Activated T-cell treated with anti-CD3 and anti-CD28 coated beads, Interleukin-2, amount 50 U/mL, for 48 hours (primary cell): ENCODE measurements at regions not wholly inside any gene's neighbourhood (a gene's known extent, or its start where the extent isn't known, plus 50 kb on each side); places are given as distances from the start of the nearest gene placed in this dataset.

ENCODE experiments used
- DNase-seq, 2 experiments: peaks; one replicate each; pipeline ENCODE4 v3.0.0-alpha.2; 2020

GRCh38 chr13:52975969-52976368 lies 52.6 kb upstream of the OLFM4 start:
- DNase-seq: no peak

- no peak for DNase-seq
These were observed 53.5 kb upstream of the OLFM4 start for GRCh38 chr13:52975161-52975560.

GRCh38 chr13:52974711-52975110 lies 53.9 kb upstream of the OLFM4 start:
- no peak for DNase-seq

GRCh38 chr13:52969373-52969772 lies 59.2 kb upstream of the OLFM4 start:
- no peak for DNase-seq

GRCh38 chr13:52968074-52968700 lies 60.4 kb upstream of the OLFM4 start:
- DNase-seq: peak; percentile 64 to 75

- DNase-seq: no peak
These were observed 66.6 kb upstream of the OLFM4 start for GRCh38 chr13:52961987-52962386.

- DNase-seq: no peak
These were observed 67.2 kb upstream of the OLFM4 start for GRCh38 chr13:52961256-52961910.

GRCh38 chr13:52955472-52955874 lies 73.1 kb upstream of the OLFM4 start:
- no peak for DNase-seq

GRCh38 chr13:52954838-52955237 lies 73.8 kb upstream of the OLFM4 start:
- no peak for DNase-seq

- no peak for DNase-seq
These were observed 78.1 kb upstream of the OLFM4 start for GRCh38 chr13:52950436-52950956.

- no peak for DNase-seq
These were observed 78.9 kb upstream of the OLFM4 start for GRCh38 chr13:52949742-52950141.

GRCh38 chr13:52949044-52949443 lies 79.6 kb upstream of the OLFM4 start:
- no peak for DNase-seq

- no peak for DNase-seq
These were observed 80.7 kb upstream of the OLFM4 start for GRCh38 chr13:52947921-52948373.

GRCh38 chr13:52945348-52945747 lies 83.3 kb upstream of the OLFM4 start:
- DNase-seq: no peak

GRCh38 chr13:52944697-52945096 lies 83.9 kb upstream of the OLFM4 start:
- DNase-seq: no peak

- DNase-seq: no peak
These were observed 89.6 kb upstream of the PCDH8 start for GRCh38 chr13:52938065-52938464.

- DNase-seq: no peak
These were observed 88.4 kb upstream of the PCDH8 start for GRCh38 chr13:52936806-52937205.

- DNase-seq: no peak
These were observed 85.8 kb upstream of the PCDH8 start for GRCh38 chr13:52934258-52934657.

GRCh38 chr13:52933547-52934210 lies 85.2 kb upstream of the PCDH8 start:
- no peak for DNase-seq

GRCh38 chr13:52933099-52933498 lies 84.7 kb upstream of the PCDH8 start:
- no peak for DNase-seq

- no peak for DNase-seq
These were observed 84.2 kb upstream of the PCDH8 start for GRCh38 chr13:52932649-52933048.

GRCh38 chr13:52931539-52932431 lies 83.3 kb upstream of the PCDH8 start:
- DNase-seq: no peak

GRCh38 chr13:52931131-52931530 lies 82.7 kb upstream of the PCDH8 start:
- no peak for DNase-seq
